ENCODE measurements at regions not wholly inside any gene's neighbourhood (a gene's known extent, or its start where the extent isn't known, plus 50 kb on each side); places are given as distances from the start of the nearest gene placed in this dataset.

- no peak for DNase-seq
Measured at GRCh38 chr20:40588891-40589290, 100.1 kb downstream of the MAFB start.

GRCh38 chr20:40587038-40587437 lies 102.0 kb downstream of the MAFB start:
- no peak for DNase-seq

DNA sequence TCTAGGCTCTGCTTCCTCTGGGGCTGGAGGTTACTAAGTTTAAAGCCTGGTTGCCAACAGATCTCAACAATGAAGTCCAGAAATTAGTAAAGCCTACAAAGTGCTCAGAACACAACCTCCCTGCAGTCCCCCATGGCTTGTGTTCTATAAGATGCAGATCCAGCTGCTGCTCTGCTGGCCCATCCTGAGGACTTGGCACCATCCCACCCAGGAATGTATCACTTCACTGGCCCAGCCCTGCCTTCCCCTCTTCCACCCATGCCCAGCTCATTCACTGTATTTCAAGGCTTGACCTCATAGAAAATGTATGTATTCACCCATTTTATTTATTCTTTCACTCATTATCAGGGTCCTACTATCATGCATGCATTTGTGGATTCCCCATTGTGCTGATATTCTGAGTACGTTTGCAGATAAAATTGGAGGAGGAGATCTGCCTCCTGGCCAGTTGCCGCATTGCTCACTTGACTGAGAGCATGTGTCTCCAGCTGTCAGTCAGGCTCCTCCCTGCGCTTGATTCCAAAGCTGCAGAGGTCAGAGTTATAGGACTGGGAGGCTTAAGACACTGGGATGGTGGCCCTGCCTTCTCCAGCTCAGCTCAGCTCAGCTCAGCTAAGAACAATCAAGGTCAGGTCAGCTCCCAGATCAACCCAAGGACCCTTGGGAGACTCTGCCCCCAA lies 104.8 kb downstream of the MAFB start:
- no peak for DNase-seq

DNA sequence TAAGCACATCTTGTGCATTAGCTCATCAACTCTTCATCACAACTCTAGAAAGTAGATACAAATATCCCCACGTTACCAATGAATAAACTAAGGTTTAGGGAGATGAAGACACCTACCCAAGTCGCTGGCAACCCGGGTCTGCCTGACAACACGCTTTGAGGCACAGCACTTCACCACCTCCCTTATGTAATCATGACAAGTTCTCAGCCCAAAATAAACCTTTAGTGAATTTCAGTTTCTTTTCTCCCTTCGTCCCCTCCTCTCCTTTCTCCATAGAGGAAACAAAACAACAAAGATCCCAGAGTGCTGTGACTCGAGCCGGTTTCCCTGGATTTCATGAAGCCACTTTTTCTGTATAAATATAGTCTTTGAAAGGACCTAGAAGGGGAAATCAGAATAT lies 105.4 kb downstream of the MAFB start:
- DNase-seq, result no peak

GRCh38 chr20:40583205-40583604 lies 105.8 kb downstream of the MAFB start:
- DNase-seq, result no peak

- no peak for DNase-seq
Measured at GRCh38 chr20:40582531-40582930, 106.5 kb downstream of the MAFB start.

DNA sequence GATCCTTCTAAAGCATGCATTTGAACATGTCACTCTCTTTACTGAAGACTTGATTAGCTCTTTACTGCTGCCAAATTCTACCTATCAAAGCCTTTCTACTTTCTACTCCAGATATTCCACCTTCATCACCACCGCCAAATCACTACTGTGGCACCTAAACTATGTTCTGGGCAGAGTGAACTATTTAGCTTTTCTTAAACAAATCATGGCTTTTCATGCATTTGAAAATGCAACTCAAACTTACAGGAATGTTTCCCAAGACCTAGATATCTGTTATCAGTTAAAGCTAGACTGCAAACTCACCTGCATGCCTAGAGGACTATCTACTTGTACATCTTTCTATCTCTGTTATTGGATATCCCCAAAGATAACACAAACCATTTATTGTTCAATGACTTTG lies 109.3 kb downstream of the MAFB start:
- DNase-seq, result no peak

GRCh38 chr20:40578961-40579360 lies 110.1 kb downstream of the MAFB start:
- DNase-seq, result no peak

GRCh38 chr20:40575851-40576250 lies 113.2 kb downstream of the MAFB start:
- DNase-seq, result no peak

DNA sequence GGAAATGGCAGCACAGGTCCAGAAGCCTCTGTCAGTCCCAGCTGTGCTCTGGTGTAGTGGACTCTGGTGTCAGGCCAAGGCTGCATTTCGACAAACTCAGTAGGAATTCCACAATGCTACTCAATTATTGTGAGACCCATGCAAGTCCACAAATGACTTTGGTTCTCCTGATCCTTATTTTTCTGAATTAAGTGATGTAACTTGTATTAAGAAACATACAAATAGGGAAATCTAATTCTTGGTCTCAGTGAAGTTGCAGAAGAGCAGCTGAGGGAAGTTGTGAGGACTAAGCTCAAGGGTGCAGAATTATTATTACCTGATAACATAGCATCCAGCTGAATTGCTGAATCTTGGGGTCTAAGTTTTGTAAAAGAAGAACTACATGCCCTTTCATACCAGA lies 116.8 kb downstream of the MAFB start:
- DNase-seq, result no peak

GRCh38 chr20:40571639-40572038 lies 117.4 kb downstream of the MAFB start:
- no peak for DNase-seq

GRCh38 chr20:40568200-40568599 lies 120.8 kb downstream of the MAFB start:
- DNase-seq, result no peak

GRCh38 chr20:40565682-40566040 lies 123.4 kb downstream of the MAFB start:
- no peak for DNase-seq

DNA sequence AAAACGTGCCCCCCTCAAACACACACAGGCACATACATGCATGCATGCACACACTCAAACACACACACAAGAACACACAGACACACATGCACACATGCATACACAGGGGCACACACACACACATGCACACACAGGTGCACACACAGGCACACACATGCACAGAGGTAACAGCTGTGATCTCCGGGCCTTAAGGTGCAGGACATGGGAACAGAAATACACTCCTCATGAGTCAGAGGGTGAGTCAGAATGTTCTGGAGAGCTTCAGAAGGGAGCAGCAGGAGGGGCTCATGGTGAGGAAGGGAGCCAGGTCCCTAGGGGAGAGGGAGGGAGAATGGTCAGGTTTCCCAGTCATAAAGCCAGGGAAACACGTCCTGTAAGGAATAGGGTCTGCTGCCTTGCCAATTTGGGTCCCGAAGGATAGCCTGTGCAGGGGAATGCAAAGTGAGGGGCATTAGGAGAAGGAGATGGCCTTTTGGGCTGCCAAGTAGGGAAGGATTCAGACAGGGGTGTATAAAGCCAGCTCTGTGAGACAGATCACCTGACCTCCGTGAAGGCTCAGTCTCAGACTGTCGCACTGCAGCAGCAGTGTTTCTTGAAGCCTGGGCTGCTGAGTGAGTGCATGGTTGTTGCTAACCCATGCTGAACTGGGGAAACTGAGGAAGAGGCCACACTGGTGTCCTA lies 123.9 kb downstream of the MAFB start:
- DNase-seq, result no peak

DNA sequence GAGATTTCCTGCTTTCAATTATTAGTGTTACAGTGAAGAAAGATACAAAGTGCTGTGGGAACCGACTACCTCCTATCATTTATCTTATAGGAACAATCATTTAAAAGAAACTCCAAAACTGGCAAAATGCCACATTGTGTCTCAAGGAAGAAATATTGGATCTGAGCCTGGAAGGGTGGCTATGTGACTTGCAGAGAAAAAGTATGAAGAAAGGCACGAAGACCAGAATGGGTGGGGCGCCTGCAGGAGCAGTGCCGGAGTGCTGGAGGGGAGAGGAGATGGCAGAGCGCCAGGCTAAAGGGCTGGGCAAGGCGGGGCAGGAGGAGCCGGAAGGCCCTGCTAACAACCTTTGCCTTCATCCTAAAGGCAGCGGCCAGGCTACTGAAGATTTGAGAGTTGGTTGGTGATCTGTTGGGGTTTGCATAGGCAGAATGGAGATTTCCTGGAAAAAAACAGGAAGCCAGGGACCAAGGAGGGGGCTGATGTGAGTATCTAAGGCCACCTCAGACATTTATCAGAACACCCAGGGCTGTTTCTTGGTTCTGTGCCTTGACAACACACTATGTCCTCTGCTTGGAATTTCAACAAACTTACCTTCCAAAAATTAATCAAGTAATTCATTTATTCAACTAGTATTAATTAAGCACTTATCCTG lies 125.6 kb downstream of the MAFB start:
- no peak for DNase-seq

DNA sequence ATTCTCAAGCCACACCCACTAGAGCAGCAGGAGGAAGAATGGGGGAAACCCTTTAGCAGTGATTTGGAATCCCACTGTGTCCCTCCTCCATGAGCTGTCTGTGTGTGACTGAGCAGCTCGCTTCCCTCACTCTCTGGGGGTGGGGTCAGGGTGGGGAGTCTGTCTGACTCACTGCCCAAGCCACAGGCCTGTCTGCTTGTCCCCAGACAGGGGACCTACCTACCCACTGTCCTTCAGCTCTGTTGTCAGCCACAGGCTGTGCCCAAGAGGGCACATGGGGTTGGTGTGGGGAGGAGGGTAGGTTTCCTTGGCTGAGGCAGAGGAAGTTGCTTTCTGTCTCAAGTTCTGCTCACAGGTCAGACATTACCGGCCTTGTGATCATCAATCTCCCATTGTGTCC lies 127.0 kb downstream of the MAFB start:
- no peak for DNase-seq

DNA sequence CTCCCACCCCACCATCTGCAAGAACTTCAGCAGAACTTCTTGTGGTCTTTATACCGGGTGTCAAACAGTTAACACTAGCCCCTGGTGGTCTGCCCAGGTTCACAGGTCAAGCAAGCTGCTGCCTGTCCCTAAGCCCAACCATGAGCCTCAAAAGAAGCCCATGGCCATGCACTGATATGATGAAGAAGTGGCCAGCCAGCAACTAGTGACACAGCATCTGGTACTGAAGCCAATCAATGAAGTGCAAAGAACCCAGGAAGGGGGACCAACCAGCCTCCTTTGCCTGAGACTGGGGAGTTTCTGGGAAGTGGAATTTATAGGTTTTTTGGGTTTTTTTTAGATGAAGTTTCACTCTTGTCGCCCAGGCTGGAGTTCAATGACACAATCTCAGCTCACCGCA lies 127.8 kb downstream of the MAFB start:
- no peak for DNase-seq

DNA sequence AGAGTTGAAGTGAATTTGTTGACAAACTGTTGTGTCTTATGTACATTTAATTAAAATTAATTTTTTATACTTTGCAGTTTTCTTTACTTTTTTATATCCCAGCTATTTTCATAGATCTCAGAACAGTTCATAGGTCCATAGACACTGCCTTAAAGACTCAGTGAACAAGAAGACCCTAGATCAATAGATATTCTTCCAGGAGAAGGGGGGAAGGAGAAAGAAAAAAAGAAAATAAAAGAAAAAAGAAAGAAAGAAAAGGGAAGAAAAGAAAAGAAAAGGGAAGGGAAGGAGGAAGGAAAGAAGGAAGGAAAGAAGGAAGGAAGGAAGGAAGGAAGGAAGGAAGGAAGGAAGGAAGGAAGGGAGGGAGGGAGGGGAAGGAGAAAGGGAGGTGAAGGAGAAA lies 130.8 kb downstream of the MAFB start:
- DNase-seq, result no peak

DNA sequence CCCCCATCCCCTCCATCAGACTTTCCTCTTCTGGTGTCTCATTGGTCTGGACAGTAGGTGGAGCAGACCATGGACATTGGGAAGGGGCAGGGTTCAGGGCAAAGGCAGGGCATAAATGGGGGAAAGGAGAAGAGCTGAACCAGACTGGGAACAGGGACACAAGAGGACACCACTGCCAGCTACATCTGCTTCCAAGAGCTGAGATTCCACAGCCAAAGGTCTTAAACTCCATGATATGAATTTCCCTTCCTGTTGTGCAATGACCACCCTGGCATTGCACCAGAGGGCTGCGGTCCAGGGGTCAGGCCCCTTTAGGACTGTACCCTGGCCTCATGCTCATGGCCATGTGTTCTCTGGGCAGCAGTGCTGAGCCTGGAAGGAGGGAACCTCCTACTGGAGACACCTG lies 137.9 kb downstream of the MAFB start:
- DNase-seq, result no peak

DNA sequence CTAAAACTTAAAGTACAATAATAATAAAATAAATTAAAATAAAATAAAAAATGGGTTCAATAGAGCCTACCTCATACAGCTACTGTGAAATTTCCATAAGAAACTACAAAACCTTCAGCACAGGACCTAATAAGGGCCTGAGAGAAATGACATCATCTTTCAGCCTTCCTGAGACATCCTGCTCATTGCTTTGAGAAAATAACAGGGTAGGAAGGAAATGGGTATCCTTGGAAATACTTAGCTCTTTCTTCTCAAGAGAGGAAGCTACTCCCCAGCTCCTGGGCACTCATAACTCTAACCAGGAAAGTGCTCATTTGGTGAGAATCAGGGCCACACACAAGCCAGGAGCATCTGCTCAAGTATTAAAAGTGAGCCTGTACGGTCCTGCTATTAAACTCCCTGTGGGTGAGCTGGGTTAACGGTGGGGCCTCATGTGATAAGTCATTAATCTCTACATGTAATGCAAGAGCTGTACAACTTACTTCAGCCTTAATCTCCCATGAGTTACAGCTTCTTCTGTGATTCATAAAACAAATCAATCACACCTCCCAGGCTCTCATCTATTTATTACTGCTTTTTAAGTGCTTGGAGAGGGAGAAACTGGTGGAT lies 141.4 kb downstream of the MAFB start:
- DNase-seq, result no peak

GRCh38 chr20:40545478-40545877 lies 143.6 kb downstream of the MAFB start:
- no peak for DNase-seq

- no peak for DNase-seq
Measured at GRCh38 chr20:40542065-40542464, 147.0 kb downstream of the MAFB start.

DNA sequence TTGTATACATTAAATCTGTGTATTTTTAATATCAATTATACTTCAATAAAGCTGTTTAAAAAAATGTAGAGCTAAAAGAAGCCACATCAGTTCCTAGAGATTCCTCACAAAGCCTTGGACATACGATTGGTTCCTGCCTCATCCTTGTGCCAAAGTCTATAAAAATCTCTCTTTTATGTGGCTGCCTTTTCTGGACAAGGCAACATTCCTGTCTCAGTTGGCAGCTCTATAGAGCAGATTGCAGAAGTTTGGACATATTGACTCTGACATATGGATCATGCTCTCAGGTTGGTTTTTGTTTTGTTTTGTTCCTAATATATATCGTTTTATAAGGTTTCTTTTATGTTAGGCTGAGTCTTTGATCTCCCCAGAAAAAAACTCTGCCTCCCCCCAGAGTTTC lies 148.9 kb downstream of the MAFB start:
- no peak for DNase-seq

GRCh38 chr20:40538131-40538530 lies 150.9 kb downstream of the MAFB start:
- DNase-seq, result no peak

Measured in NCI-H510A (cell line).